Peyer's patch (tissue), 4 donors: ENCODE measurements at regions not wholly inside any gene's neighbourhood (a gene's known extent, or its start where the extent isn't known, plus 50 kb on each side); places are given as distances from the start of the nearest gene placed in this dataset.

Experiments used
- POLR2A ChIP-seq, 2 donors: fragments of 450-650 bp; IDR thresholded peaks; one replicate each; pipeline ENCODE4 v1.5.1; 2017; ENCODE audit warnings: antibody characterized with exemption in 2 of 2, mild to moderate bottlenecking in 2 of 2, moderate library complexity in 2 of 2
- TF ChIP-seq, protein P1 (sequence below), 6 experiments: fragments of 450-650 bp in 4 of 6; fragments of 200-600 bp in 2 of 6; sonication (generic) in 1 of 6; IDR thresholded peaks; one replicate each; pipeline ENCODE4 v1.5.1; 2017 to 2019; ENCODE audit warnings: antibody characterized with exemption in 6 of 6, mild to moderate bottlenecking in 3 of 6, moderate library complexity in 1 of 6

DNA sequence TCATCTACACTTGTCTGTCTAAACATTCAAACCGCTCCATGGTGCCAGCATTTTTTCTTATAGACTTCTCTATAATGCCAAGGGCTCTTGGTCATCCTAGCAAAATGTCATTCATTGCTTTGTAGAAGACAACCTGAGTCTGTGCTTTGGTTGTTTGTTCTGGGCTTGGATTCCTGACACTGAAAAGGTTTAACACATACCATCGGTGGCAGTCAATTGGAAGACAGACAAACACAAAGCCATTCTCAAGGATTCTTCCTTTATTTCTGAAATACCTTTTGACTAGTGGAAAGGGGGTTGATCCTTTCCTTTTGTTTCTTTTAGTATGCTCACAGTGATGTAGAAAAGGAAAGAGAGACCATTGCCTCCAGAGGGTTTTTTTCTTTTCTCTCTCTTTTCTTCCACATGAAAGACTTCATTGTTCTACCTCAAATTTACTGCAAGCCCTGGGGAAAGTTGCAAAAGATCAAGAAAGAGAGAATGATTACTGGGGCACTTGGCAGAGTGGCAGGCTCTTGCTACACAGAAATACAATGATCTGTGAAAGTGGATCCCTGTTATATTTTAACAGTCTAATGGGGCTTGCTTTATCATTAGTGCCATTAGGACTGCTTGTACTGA lies 66.4 kb upstream of the TMC1 start:
- TF ChIP-seq, protein P1, sequence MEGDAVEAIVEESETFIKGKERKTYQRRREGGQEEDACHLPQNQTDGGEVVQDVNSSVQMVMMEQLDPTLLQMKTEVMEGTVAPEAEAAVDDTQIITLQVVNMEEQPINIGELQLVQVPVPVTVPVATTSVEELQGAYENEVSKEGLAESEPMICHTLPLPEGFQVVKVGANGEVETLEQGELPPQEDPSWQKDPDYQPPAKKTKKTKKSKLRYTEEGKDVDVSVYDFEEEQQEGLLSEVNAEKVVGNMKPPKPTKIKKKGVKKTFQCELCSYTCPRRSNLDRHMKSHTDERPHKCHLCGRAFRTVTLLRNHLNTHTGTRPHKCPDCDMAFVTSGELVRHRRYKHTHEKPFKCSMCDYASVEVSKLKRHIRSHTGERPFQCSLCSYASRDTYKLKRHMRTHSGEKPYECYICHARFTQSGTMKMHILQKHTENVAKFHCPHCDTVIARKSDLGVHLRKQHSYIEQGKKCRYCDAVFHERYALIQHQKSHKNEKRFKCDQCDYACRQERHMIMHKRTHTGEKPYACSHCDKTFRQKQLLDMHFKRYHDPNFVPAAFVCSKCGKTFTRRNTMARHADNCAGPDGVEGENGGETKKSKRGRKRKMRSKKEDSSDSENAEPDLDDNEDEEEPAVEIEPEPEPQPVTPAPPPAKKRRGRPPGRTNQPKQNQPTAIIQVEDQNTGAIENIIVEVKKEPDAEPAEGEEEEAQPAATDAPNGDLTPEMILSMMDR (IDR thresholded peaks at IDR 0.05): no peak
- no peak for TF ChIP-seq POLR2A (IDR thresholded peaks at IDR 0.05)
